ENCODE measurements at regions not wholly inside any gene's neighbourhood (a gene's known extent, or its start where the extent isn't known, plus 50 kb on each side); places are given as distances from the start of the nearest gene placed in this dataset.

GRCh38 chr10:36942616-36943015, 182.8 kb upstream of the ANKRD30A start:
- H3K9me3 Mint-ChIP-seq = peaks cover 13 to 30% (median 17%) of the 10 kb centered on the region in 7 donors
- H3K4me3 Mint-ChIP-seq = no peak overlapping the region
- Histone ChIP-seq H4K20me1 (ENCODE audit: insufficient read depth, low read length) (no peaks in the 10 kb centered on the region), H3K79me2 (ENCODE audit: insufficient read depth, low read length) (no peaks in the 10 kb centered on the region), H3K4me3 (replicated peaks in 1 of 3; ENCODE audit: low read depth in 2 of 3, low read length in 3 of 3) (no peak overlapping the region), H2AFZ (ENCODE audit: insufficient read depth, low read depth, low read length, poor library complexity, severe bottlenecking) (no peak overlapping the region), H3K4me2 (replicated peaks; ENCODE audit: extremely low read depth, low read length, poor library complexity, severe bottlenecking) (no peak overlapping the region), H3K27ac (ENCODE audit: low read depth in 1 of 2, low read length in 2 of 2) (no peak overlapping the region), H3K27me3 (ENCODE audit: control insufficient read depth in 2 of 2, insufficient read depth in 2 of 2, low read length in 2 of 2) (no peaks in the 10 kb centered on the region), H3K4me1 (ENCODE audit: control insufficient read depth in 1 of 2, insufficient read depth in 2 of 2, low read length in 2 of 2) (no peaks in the 10 kb centered on the region), H3K9me3 (replicated peaks in 1 of 2; ENCODE audit: control insufficient read depth in 1 of 2, insufficient read depth in 1 of 2, low read length in 2 of 2) (peaks cover 20 to 25% of the 10 kb centered on the region in 2 donors), H3K36me3 (replicated peaks in 1 of 2; ENCODE audit: control insufficient read depth in 1 of 2, insufficient read depth in 2 of 2, low read length in 2 of 2) (no peaks in the 10 kb centered on the region), H3K9ac (ENCODE audit: insufficient read depth, low read length, poor library complexity, severe bottlenecking) (no peak overlapping the region)
- WGBS (ENCODE audit: insufficient coverage) = 90% methylated on average over 5 of the region's 8 CpGs
- H3K4me1 Mint-ChIP-seq = no peaks in the 10 kb centered on the region
- intact Hi-C loops (cut with micrococcal nuclease) = no loop called here
- TF ChIP-seq, protein P1, sequence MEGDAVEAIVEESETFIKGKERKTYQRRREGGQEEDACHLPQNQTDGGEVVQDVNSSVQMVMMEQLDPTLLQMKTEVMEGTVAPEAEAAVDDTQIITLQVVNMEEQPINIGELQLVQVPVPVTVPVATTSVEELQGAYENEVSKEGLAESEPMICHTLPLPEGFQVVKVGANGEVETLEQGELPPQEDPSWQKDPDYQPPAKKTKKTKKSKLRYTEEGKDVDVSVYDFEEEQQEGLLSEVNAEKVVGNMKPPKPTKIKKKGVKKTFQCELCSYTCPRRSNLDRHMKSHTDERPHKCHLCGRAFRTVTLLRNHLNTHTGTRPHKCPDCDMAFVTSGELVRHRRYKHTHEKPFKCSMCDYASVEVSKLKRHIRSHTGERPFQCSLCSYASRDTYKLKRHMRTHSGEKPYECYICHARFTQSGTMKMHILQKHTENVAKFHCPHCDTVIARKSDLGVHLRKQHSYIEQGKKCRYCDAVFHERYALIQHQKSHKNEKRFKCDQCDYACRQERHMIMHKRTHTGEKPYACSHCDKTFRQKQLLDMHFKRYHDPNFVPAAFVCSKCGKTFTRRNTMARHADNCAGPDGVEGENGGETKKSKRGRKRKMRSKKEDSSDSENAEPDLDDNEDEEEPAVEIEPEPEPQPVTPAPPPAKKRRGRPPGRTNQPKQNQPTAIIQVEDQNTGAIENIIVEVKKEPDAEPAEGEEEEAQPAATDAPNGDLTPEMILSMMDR (IDR thresholded peaks at IDR 0.05) = no peak
- DNase-seq = no peak
- H3K27ac Mint-ChIP-seq = no peak overlapping the region
- no peaks in the 10 kb centered on the region for H3K36me3 Mint-ChIP-seq
- no peaks in the 10 kb centered on the region for H3K27me3 Mint-ChIP-seq (ENCODE audit: low read depth in 3 of 3)

GRCh38 chr10:36903040-36903439, 222.4 kb upstream of the ANKRD30A start:
- Mint-ChIP-seq H3K36me3 (no peaks in the 10 kb centered on the region), H3K9me3 (peaks cover 0 to 13% (median 7%) of the 10 kb centered on the region in 7 donors), H3K4me3 (no peak overlapping the region), H3K27me3 (ENCODE audit: low read depth in 3 of 3) (peaks cover 0 to under 1% (median 0%) of the 10 kb centered on the region in 3 donors), H3K4me1 (no peaks in the 10 kb centered on the region), H3K27ac (no peak overlapping the region)
- no CpG with 5 or more reads among the region's 2 CpGs for WGBS (ENCODE audit: insufficient coverage)
- H3K4me1 ChIP-seq (ENCODE audit: control insufficient read depth in 1 of 2, insufficient read depth in 2 of 2, low read length in 2 of 2) = no peaks in the 10 kb centered on the region
- no peaks in the 10 kb centered on the region for H3K79me2 ChIP-seq (ENCODE audit: insufficient read depth, low read length)
- H3K4me3 ChIP-seq (replicated peaks in 1 of 3; ENCODE audit: low read depth in 2 of 3, low read length in 3 of 3) = no peak overlapping the region
- H3K9me3 ChIP-seq (replicated peaks in 1 of 2; ENCODE audit: control insufficient read depth in 1 of 2, insufficient read depth in 1 of 2, low read length in 2 of 2) = peaks cover 0 to 13% of the 10 kb centered on the region in 2 donors
- H3K27me3 ChIP-seq (ENCODE audit: control insufficient read depth in 2 of 2, insufficient read depth in 2 of 2, low read length in 2 of 2) = no peaks in the 10 kb centered on the region
- H3K27ac ChIP-seq (ENCODE audit: low read depth in 1 of 2, low read length in 2 of 2) = no peak overlapping the region
- no peaks in the 10 kb centered on the region for H4K20me1 ChIP-seq (ENCODE audit: insufficient read depth, low read length)
- no peak overlapping the region for H2AFZ ChIP-seq (ENCODE audit: insufficient read depth, low read depth, low read length, poor library complexity, severe bottlenecking)
- intact Hi-C loops (cut with micrococcal nuclease) = no loop called here
- no peak for DNase-seq
- TF ChIP-seq, protein P1 (IDR thresholded peaks at IDR 0.05) = no peak
- no peak overlapping the region for H3K4me2 ChIP-seq (replicated peaks; ENCODE audit: extremely low read depth, low read length, poor library complexity, severe bottlenecking)
- H3K9ac ChIP-seq (ENCODE audit: insufficient read depth, low read length, poor library complexity, severe bottlenecking) = no peak overlapping the region
- H3K36me3 ChIP-seq (replicated peaks in 1 of 2; ENCODE audit: control insufficient read depth in 1 of 2, insufficient read depth in 2 of 2, low read length in 2 of 2) = no peaks in the 10 kb centered on the region
